ENCODE measurements at regions not wholly inside any gene's neighbourhood (a gene's known extent, or its start where the extent isn't known, plus 50 kb on each side); places are given as distances from the start of the nearest gene placed in this dataset.

GRCh38 chr1:189657715-189658114 lies 819.9 kb downstream of the BRINP3 start:
- no peak overlapping the region for H3K4me2 ChIP-seq
- no peak for ATAC-seq
- H4K20me1 ChIP-seq (replicated peaks; ENCODE audit: insufficient read depth): no peaks in the 10 kb centered on the region
- H3K9me2 ChIP-seq (ENCODE audit: insufficient read depth): no peaks in the 10 kb centered on the region
- no peak overlapping the region for H3K27ac Mint-ChIP-seq
- no peak overlapping the region for H3K4me3 ChIP-seq
- H3K4me3 Mint-ChIP-seq: no peak overlapping the region
- H3K36me3 Mint-ChIP-seq (ENCODE audit: low read depth): no peaks in the 10 kb centered on the region
- H3K4me1 Mint-ChIP-seq: no peaks in the 10 kb centered on the region
- H3K79me2 ChIP-seq (replicated peaks; ENCODE audit: insufficient read depth): no peaks in the 10 kb centered on the region
- no peaks in the 10 kb centered on the region for H3K9me3 Mint-ChIP-seq
- DNase-seq (ENCODE audit: low spot score): no peak
- H3K27me3 ChIP-seq (ENCODE audit: insufficient read depth): no peaks in the 10 kb centered on the region
- TF ChIP-seq REST (IDR thresholded peaks at IDR 0.05; ENCODE audit: unreplicated experiment): no peak
- no peak for TF ChIP-seq ZNF114 (CRISPR knock-in tag; IDR thresholded peaks at IDR 0.05)
- TF ChIP-seq ZNF462 (CRISPR knock-in tag; IDR thresholded peaks at IDR 0.05): no peak
- no peak for TF ChIP-seq ETS1 (IDR thresholded peaks at IDR 0.05)
- no peak for TF ChIP-seq EZH2phosphoT487 (IDR thresholded peaks at IDR 0.05; ENCODE audit: unreplicated experiment)
- no peak for TF ChIP-seq ZNF331 (CRISPR knock-in tag; IDR thresholded peaks at IDR 0.05; ENCODE audit: low read depth)
- no peak for TF ChIP-seq STAT1 (IDR thresholded peaks at IDR 0.05; ENCODE audit: unreplicated experiment)
- no peak for TF ChIP-seq NANOG (IDR thresholded peaks at IDR 0.05; ENCODE audit: borderline replicate concordance)
- no peak for TF ChIP-seq EZH2 (IDR thresholded peaks at IDR 0.05; ENCODE audit: low read depth, unreplicated experiment)
- TF ChIP-seq CTCF (conservative IDR thresholded peaks at IDR 0.05; ENCODE audit: low read depth in 2 of 2): no peak
- no peak for TF ChIP-seq CREB1 (CRISPR knock-in tag; IDR thresholded peaks at IDR 0.05; ENCODE audit: low read depth)
- no peak for TF ChIP-seq JUNB (IDR thresholded peaks at IDR 0.05; ENCODE audit: unreplicated experiment)
- no peak for TF ChIP-seq POLR2AphosphoS5 (IDR thresholded peaks at IDR 0.05; ENCODE audit: low read depth)
- no peak overlapping the region for H3K27ac ChIP-seq (ENCODE audit: low read depth)
- no peaks in the 10 kb centered on the region for H3F3A ChIP-seq (replicated peaks; ENCODE audit: low read depth)
- no peaks in the 10 kb centered on the region for H3K36me3 ChIP-seq (ENCODE audit: insufficient read depth)
- H3K27me3 Mint-ChIP-seq (ENCODE audit: insufficient read depth, low read depth, poor library complexity): no peaks in the 10 kb centered on the region
- peak overlapping the region; percentile 29; the same call in 1 of the 2 replicates for H2AFZ ChIP-seq
- H3K4me1 ChIP-seq (ENCODE audit: insufficient read depth): no peaks in the 10 kb centered on the region

All from GM23338 (cell line).